GM23248 (cell line): ENCODE measurements at regions not wholly inside any gene's neighbourhood (a gene's known extent, or its start where the extent isn't known, plus 50 kb on each side); places are given as distances from the start of the nearest gene placed in this dataset.

ENCODE experiments used
- EZH2 ChIP-seq: fragments of 200-600 bp; sonication (generic); IDR thresholded peaks from 2 replicates; pipeline ENCODE4 v1.6.1; 2018; ENCODE audit warnings: antibody characterized with exemption, mild to moderate bottlenecking; ENCODE audit not compliant: insufficient read depth, poor library complexity, severe bottlenecking
- EZH2phosphoT487 ChIP-seq: fragments of 200-600 bp; sonication (generic); IDR thresholded peaks from 2 replicates; pipeline ENCODE4 v1.6.1; 2018; ENCODE audit warnings: antibody characterized with exemption, moderate library complexity, mild to moderate bottlenecking, low read depth; ENCODE audit not compliant: insufficient read depth

- TF ChIP-seq EZH2phosphoT487 = no peak
- no peak for TF ChIP-seq EZH2
These were observed 594.2 kb upstream of the ARPP21 start for GRCh38 chr3:35045118-35045517.
